NCI-H146 treated with DMSO at 0.1 percent for 48 hours (cell line): ENCODE measurements at regions not wholly inside any gene's neighbourhood (a gene's known extent, or its start where the extent isn't known, plus 50 kb on each side); places are given as distances from the start of the nearest gene placed in this dataset.
A peak's percentile ranks its signal among the peaks of the same experiment; 100 is the strongest.
"Not testable (repeated sequence)": the region's sequence is repeated elsewhere in the genome, so short reads cannot be mapped to it uniquely, and the experiment has no call there.

Experiments
- DNase-seq: peaks from one replicate; lab custom pipeline; 2025; ENCODE audit not compliant: unreplicated experiment; lab: John Stamatoyannopoulos, UW

- DNase-seq, result no peak
Observed at GRCh38 chr5:67817652-67818051, 397.9 kb upstream of the PIK3R1 start.

DNA sequence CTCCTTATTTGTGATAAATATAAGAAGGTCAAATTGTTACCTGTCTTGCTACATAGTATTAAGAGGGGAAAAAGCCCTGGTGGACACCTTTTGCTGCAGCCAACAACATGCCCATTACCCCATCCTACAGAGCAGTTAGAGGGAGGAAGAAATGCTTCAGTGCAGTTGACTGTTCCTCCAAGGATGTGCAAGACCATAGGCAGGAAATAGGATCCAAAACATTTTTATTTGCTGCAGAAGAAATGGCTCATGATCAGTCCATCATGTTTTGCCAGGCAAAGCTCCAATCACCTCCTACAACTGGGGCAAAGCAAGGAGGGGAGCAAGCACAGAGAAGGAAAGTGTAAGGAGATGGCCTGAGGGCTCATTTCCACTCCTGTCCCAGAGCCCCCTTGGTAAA lies 399.1 kb upstream of the PIK3R1 start:
- no peak for DNase-seq

DNA sequence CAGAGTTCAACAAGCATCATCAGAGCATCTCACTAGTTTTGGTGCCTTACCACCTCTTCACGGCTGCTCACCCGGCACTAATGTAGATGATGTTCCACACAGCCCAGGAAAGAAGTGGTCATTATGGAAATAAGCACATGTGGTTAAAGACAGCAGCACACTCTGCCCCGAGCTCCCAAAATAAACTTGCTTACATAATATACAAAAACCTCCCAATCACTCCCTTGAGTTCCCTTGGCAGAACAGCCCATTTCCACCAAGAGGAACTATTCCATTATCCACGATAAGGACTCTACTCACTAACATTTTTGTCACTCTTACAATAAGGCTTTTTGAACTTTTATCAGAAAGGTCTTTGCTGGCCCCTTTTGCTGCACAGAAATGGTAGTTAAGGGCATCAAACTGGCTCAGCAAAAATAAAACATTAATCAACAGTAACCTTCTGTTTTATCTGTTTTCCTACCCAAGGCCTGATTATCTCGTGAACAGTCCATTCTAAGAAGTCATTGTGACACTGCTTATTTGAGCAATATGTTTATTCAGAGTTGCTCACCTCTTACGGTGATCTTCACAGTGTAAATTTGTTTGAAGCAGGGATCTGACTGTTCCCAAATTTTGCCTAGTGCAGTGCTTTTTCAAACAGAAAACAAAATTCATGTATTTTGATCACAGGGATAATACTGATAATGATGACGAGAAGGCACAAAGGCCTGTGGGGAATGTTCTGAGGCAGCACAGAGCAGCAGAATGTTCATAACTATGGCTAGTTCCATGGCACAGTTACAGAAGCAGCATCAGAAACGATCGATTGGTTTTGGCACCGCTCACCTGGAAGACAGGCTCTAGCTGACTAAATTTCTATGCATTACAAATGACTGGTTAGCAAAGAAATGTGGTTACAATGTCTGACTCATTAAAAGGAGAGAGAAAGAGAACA lies 399.8 kb upstream of the PIK3R1 start:
- DNase-seq, result no peak

GRCh38 chr5:67814569-67815311 lies 400.8 kb upstream of the PIK3R1 start:
- DNase-seq, result no peak

- DNase-seq, result no peak
Observed at GRCh38 chr5:67813877-67814539, 401.5 kb upstream of the PIK3R1 start.

- no peak for DNase-seq
Observed at GRCh38 chr5:67809589-67809988, 406.0 kb upstream of the PIK3R1 start.

- no peak for DNase-seq
Observed at GRCh38 chr5:67808340-67808739, 407.2 kb upstream of the PIK3R1 start.

- no peak for DNase-seq
Observed at GRCh38 chr5:67807439-67807888, 408.1 kb upstream of the PIK3R1 start.

GRCh38 chr5:67806654-67807438 lies 408.7 kb upstream of the PIK3R1 start:
- DNase-seq, result peak; percentile 48

GRCh38 chr5:67805666-67806348 lies 409.7 kb upstream of the PIK3R1 start:
- DNase-seq, result peak; percentile 95

GRCh38 chr5:67802766-67803165 lies 412.8 kb upstream of the PIK3R1 start:
- no peak for DNase-seq

- DNase-seq, result no peak
Observed at GRCh38 chr5:67799732-67800234, 415.8 kb upstream of the PIK3R1 start.

DNA sequence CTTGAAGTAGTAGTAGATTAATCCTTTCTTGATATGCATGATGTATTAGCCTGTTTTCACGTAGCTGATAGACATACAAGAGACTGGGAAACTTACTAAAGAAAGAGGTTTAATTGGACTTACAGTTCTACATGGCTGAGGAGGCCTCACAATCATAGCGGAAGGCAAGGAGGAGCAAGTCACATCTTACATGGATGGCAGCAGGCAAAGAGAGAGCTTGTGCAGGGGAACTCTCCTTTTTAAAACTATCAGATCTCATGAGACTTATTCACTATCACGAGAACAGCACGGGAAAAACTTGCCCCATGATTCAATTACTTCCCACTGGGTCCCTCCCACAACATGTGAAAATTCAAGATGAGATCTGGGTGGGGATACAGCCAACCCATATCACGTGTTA lies 417.1 kb upstream of the PIK3R1 start:
- not testable (repeated sequence) for DNase-seq

GRCh38 chr5:67795781-67796477 lies 419.6 kb upstream of the PIK3R1 start:
- DNase-seq, result no peak

- no peak for DNase-seq
Observed at GRCh38 chr5:67793966-67794365, 421.6 kb upstream of the PIK3R1 start.

DNA sequence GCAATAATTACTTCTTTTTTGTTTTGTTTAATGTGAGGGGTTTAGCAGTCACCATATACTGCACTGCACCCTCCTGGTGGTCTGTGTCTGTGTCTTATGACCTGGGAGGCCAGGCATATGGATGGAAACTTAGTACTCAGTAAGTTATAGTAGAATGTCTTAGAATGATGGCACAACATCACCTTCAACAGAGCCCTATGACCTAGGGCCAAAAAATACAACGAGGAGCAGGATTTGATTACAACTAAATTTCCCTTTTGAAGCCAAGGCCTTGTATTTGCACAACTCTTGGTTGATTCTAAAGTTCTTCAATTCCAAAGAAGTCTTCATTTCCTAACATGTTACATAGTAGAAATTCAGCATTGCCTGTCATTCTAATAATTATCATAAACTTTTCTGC lies 422.1 kb upstream of the PIK3R1 start:
- no peak for DNase-seq

- DNase-seq, result peak; percentile 44
Observed at GRCh38 chr5:67792891-67793290, 422.7 kb upstream of the PIK3R1 start.

- DNase-seq, result no peak
Observed at GRCh38 chr5:67790390-67790789, 425.2 kb upstream of the PIK3R1 start.

DNA sequence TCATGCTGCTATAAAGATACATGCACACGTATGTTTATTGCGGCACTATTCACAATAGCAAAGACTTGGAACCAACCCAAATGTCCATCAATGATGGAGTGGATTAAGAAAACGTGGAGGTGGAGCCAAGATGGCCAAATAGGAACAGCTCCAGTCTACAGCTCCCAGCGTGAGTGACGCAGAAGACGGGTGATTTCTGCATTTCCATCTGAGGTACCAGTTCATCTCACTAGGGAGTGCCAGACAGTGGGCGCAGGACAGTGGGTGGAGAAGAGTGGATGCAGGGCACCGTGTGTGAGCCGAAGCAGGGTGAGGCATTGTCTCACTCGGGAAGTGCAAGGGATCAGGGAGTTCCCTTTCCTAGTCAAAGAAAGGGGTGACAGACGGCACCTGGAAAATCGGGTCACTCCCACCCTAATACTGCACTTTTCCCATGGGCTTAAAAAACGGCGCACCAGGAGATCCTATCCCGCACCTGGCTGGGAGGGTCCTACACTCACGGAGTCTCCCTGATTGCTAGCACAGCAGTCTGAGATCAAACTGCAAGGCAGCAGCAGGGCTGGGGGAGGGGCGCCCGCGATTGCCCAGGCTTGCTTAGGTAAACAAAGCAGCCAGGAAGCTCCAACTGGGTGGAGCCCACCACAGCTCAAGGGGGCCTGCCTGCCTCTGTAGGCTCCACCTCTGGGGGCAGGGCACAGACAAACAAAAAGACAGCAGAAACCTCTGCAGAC lies 435.5 kb upstream of the PIK3R1 start:
- not testable (repeated sequence) for DNase-seq
